ENCODE measurements at regions not wholly inside any gene's neighbourhood (a gene's known extent, or its start where the extent isn't known, plus 50 kb on each side); places are given as distances from the start of the nearest gene placed in this dataset.
"Not testable (repeated sequence)": the region's sequence is repeated elsewhere in the genome, so short reads cannot be mapped to it uniquely, and the experiment has no call there.

DNA sequence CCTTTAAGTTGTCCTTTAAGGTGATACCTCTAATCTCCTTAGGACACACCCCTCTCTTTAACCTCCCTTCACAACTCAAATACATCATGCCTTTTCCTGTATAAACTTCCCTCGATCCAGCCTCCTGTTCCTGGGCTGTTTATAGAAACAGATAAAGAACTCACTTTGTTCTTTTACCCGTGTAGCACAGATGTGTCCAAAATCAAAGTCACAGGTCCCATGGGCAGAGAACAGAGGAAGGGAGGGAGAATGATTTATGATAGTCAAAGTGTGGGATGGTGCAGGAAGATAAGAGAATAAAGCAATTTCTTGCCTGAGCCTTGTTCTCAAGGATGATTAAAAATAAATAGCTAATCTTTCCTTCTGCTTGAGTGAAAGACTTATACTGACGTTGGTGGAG lies 50.3 kb upstream of the CABCOCO1 start:
- FAIRE-seq (no peak), DNase-seq (ENCODE audit: insufficient read length, low spot score) (no peak)

DNA sequence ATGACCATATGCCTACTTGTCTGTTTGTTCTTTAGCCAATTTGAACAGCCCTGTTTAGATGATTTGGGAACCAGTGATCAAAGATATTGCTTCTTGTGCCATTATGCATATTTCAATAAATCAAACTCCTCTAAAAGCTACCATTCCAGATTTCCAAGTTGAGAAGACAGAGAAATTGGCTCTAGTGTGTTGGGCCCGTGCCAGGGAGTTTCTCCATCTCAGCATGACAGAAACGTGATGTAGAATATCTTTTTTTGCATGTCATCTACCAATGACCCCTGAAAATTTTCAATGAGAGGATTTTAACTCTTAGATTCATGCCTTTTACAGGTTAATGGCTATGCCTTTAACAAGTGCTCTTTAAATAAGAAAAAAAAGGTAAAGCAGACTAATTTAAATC lies 50.7 kb upstream of the CABCOCO1 start:
- FAIRE-seq (no peak), DNase-seq (ENCODE audit: insufficient read length, low spot score) (no peak)

DNA sequence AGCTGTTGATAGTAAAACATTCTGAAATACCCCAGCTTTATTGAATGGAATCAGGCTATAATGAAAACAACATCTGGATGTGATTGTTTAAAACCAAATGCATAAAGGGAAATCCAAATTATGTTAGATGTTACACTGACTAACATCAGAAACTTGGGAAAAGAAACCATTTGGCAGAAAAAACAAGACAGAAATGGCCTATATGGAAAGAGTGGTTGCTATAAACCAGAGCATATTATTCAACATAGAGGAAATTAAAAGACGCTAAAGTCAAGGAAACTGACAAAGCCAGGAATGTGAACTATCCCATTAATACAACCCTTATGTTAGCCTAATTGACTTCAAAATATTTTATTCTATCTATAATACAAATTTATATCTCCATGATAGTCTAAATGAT lies 53.0 kb upstream of the CABCOCO1 start:
- FAIRE-seq: no peak
- no peak for DNase-seq (ENCODE audit: insufficient read length, low spot score)

DNA sequence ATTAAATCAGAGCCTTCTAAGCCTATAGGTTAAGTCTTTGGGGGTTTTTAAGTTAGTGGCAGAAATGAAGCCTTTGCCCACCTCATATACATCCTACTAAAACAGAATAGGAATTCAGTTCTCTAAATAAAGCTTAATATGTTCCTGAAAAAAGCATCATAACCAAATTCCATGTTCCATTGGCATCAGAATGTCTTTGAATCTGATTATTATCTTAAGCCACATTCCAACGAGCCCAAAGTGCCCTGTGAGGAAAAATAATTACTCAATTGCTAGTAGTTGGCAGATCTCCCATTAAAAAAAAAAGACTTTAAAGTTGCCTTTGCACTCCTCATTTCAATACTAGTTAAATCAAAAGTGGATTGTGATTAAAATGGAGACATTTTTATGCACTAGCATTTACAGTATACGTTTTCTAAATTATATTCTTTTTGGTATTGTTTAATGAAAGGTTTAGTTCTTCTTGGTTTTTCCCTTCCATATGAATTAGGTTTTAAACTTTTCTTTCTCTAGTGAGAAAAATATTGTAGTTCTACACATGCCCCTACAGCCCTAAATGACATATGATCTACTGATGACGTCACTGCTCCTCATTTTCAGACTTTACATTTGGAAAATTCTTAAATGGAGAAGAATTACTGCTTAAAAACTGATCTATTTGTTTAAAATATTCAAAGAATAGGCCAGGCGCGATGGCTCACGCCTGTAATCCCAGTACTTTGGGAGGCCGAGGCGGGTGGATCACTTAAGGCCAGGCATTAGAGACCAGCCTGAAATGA lies 54.3 kb upstream of the CABCOCO1 start:
- DNase-seq (ENCODE audit: insufficient read length, low spot score) (no peak), FAIRE-seq (no peak)

DNA sequence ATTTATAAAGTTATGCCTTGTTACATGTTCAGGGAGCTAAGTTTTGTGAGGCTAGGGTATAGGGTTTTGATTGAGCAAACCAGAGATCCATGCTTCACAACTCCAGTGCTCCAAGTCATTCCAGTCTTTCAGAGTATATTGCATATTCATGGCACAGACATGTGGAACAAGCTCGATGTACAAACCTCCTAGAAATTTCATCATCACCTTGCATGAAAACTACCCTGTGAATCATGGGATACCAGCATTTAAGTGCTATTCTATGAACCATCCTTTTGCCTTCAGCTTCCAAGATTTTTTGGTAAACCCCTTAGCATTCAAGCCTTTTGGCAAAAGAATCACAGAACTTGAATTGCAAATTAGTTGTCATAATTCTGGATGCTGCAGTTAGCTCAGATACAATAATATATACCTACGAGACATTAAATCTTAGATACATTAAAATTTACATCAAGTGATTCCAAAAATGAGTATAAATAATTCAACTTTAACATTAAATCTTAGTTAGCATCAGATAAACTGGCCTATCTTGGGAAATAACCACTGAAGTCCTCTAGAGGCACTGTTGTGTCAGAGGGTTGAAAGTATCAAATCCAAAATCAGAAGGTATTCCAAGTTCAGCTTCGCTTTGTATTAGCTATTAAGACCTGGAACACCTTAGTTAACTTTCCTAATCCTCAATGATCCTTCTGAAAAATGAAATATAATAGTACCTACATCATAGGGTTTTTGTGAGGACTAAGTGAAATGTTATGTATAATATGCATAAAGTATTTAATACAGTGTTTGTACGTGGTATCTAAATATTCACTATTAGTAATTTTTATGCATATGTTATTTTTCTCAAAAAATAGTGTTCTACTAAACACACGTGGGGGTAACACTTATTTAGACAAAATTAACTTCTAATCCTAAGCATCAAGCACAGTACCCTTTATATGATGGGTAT lies 55.5 kb upstream of the CABCOCO1 start:
- DNase-seq (ENCODE audit: insufficient read length, low spot score): no peak
- no peak for FAIRE-seq

DNA sequence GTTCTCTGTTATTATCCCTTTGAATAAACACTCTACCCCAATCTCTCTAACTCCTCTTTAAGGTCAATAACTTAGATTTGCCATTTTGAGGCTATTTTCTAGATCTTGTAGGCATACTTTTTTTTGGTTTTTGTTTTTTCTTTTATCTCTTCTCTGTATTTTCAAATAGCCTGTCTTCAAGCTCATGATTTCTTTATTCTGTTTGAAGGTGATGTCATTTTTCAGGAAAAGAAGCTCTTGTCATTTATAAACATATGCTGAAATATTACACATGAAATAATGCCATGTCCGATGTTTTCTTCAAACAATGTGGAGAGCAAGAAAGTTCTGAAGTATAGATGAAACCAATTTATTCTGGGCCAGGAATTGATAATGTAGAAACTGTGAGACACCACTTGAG lies 57.5 kb upstream of the CABCOCO1 start:
- FAIRE-seq (no peak), DNase-seq (ENCODE audit: insufficient read length, low spot score) (no peak)

DNA sequence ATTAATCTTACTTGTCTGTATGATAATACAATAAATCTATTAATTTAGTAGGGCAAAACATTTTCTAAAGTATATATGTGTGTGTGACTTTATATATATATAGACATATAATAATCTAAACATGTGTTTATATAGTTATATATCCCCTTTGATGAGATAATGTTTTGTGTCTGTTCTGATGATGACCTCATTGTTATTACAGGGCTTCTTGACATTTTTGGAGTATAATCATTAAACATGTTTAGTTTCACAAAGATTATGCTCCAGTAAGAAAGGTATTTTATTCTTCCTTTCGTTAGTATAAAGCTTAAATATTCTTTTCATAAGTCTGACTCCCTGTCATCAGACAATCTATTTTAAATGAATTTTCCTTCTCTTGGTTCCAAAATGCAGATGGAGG lies 62.3 kb upstream of the CABCOCO1 start:
- DNase-seq (ENCODE audit: insufficient read length, low spot score) (no peak), FAIRE-seq (no peak)

DNA sequence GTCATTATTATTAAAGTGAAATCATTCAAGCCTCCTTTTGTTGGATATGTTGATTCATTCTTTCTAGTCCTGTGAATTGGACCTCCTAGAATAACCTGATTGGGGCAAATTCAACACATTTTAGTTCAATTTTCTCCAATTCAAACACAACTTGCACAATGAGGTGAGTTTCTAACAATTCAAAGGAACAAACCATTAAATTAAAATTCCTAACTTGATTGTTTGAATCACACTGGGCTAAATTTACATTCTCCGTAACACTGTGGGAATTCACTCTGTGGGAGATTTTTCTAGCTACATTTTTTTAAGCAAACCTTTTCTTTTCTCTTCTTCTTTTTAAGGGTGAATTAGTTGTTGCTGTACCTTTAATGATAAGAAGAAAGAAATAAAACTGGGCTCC lies 68.3 kb upstream of the CABCOCO1 start:
- no peak for FAIRE-seq

DNA sequence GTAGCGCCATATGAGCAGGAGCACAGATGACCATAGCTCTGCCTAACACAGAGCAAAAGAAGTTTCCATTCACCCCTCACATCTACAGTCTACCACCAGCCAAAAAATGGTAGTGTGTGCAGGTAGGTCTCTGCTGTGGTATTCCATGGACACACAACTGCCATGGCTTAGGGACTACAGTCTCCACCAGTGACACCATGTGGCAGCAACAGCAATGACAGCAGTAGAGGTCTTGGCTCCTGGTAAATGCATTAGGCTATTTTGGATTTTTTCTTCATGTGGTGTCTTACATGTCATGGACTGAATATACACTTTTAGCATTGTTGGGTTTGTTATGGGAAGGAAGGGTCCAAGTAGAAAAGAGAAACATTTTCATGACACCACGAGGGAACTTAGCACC lies 70.1 kb upstream of the CABCOCO1 start:
- FAIRE-seq: peak; percentile 82
- DNase-seq (ENCODE audit: insufficient read length, low spot score): no peak

More for the DNA sequence above, 68.3 kb upstream of the CABCOCO1 start:
- no peak for DNase-seq (ENCODE audit: insufficient read length, low spot score)

DNA sequence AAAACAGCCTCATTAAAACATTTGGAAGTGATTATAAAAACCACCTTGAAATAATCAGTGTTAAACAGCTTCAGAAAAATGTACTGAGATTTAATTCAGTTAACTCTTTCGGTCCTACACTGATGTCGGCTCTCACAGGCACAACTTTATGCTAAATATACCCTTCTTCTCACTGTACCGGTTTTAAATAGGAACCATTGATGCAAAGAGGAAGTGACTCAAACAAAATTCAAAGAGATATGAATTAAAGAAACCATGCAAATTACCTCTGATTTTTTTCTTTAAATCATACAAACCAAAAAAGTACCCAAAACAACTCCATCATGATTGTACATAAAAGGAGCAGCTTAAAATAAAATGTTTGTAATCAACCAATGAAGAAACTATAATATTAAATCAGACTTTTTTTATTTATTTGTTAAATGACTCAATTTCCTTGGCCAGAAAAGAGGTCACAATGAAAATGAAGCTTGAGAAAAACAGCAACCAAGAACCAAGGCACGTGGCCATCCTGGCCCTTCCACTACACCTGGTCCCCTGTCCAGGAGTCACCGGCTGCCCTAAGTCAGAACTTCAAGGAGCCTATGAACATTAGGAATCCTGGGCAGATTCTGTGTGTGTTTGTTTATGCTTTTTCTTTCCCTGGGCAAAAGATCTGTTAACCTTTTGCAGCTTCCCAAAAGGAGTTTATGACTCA lies 73.0 kb upstream of the CABCOCO1 start:
- no peak for FAIRE-seq

DNA sequence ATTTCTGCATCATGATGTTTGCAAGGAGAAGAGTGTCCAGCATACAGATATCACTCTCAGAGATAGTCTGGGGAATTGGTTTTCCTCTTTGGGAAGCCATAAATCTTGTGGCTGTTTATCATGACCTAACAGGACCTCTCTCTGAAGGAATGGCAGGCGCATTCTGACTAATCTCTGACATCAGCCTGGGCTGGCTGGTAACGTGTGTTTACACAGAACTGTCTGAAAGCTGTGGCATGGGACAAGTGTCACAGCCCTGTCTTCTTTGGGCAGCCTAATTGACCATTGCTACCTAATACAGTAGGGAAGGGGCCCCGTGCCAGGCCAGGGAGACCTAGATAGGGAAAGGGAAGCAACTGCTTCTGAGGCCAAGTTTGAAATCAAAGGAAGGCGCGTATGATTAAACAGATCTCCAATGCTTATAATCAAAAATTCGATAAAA lies 73.9 kb upstream of the CABCOCO1 start:
- FAIRE-seq (no peak), DNase-seq (ENCODE audit: insufficient read length, low spot score) (no peak)

More for the DNA sequence above, 73.0 kb upstream of the CABCOCO1 start:
- DNase-seq (ENCODE audit: insufficient read length, low spot score): no peak

DNA sequence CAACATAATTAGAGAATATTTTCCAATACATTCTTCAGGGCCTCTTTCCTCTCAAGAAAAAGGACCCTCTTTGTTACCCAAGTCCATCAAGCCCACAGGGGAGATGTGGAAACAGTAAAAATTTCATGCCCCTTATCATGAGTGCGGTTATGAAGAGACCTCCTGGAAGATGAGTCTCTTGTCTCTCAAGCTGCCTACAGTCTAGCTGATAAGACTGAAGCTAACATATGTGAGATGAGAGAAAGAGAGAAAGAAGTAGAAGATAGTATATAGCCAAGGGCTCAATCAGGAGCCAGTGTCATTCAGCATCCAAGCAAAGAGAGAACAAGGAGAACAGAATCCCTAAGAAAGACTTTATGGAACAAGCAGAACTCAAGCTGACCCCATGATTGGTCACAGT lies 75.9 kb upstream of the CABCOCO1 start:
- DNase-seq (ENCODE audit: insufficient read length, low spot score) (no peak), FAIRE-seq (no peak)

DNA sequence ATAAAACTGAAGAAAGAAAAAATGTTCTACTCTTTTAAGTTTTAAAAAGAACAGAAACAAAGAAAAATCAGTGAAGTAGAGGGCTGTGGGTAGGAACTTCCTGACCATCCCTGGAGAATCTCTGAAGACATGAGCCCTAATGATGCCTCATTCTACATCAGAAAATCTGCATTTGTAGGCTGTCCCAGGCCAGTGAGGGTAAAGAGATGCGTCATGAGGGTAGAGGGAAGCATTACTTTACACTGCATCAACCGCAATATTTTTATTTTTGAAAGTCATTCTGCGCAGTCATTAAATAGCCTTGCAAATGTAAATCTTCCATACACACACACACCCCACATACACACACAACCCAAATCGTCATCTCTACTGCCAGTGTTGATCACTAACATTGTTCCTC lies 82.1 kb upstream of the CABCOCO1 start:
- no peak for FAIRE-seq
- no peak for DNase-seq (ENCODE audit: insufficient read length, low spot score)

DNA sequence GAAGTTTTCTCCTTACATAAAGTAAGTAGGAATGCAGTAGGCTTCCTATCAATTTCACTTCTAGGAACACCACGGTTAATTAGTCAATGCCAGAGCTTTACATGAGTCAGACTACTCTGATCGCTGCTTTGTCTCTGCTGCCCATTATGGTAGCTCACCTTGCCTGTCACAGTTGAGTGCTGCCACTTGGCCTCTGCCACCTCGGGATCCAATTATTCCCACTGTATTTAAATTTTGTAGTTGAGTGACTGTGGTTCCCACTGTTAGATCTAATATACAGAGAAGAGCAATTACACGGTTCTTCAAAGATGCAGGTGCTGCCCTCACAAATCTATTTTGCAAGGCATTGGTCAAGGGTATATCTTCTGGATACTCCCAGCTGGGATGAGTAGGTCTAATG lies 92.5 kb upstream of the CABCOCO1 start:
- not testable (repeated sequence) for FAIRE-seq; DNase-seq (ENCODE audit: insufficient read length, low spot score)

DNA sequence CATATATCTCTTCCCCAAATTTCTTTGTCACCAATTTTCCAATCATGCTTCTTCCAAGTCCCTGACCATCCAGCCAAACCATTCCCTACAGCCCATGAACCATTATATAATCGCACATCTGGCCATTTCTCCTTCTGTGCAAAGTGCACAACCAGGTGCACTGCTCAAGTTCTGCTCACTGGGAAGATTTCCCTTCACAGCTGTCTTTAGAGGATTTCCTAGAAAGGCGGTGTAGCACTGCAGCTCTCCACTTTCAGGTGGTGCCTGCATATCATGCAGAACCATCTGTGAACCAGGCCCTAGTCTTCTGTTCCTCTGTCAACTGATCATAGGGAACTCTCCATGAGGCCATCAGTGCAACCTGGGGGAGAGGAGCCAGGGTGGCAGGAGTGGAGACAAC lies 95.0 kb upstream of the CABCOCO1 start:
- DNase-seq (ENCODE audit: insufficient read length, low spot score): no peak
- no peak for FAIRE-seq

DNA sequence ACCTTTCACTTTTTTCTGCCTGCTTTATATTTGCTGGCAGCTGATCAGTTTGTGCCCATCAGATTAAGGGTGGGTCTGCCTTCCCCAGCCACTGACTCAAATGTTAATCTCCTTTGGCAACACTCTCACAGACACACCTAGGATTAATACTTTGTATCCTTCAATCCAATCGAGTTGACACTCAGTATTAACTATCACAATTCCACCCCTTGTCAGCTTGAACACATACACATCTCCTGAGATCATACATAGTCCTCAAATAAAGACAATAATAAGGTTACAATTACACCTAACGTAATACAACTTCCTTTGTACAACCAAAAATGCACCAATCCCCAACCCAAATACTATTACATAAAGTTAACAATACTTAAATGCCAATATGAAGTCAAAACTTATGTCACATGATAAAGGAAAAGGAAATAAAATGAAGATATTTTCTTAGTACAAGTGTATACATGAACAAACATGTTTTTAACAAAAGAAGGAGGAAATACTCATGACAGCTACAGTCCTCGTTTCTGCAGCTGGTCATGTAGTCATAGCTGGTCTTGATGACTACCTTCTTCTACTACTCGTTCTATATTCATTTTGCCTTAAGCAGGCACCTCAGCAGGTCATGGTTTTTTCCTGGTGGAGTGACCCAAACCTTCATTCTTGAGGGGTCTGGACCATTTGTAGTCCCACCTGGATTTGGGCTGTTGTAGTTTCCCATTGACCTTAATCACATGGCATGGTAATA lies 96.7 kb upstream of the CABCOCO1 start:
- no peak for DNase-seq (ENCODE audit: insufficient read length, low spot score)
- FAIRE-seq: no peak

DNA sequence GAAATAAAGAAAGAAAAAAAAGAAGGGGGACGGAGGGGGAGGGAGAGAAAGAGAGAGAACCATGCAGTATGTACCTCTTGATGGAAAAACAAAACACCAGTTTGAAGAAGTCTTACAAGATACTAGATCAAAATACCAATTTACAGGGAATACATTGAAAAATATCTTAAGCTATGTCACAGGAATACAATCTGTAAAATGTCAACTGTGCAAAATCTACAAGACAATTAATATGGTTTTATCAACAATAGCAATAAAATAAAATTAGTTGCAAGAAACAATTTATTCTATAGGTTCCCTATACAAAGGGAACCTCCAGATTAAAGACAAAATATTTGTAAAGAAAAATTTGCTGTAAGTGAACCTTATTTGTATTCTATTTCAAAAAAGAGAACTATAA lies 98.3 kb upstream of the CABCOCO1 start:
- FAIRE-seq (no peak), DNase-seq (ENCODE audit: insufficient read length, low spot score) (no peak)

DNA sequence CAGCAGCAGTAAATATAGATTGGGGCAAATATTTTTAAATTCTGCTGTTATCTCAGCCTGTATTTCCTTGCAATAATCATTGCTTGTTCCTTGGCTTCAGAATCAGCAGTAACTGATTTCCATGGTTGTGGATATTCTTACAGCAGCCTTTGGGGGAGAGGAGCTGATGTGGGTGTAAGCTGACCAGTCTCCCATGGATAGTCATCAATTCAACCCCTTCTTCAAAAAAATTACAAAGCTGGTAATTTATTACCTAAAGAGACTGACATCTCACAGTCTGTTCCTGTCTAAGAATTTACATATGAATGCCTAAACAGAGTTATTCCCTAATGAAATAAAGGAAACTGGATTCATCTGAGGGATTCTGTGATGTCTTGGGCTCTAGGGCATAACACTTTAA lies 103.1 kb upstream of the CABCOCO1 start:
- DNase-seq (ENCODE audit: insufficient read length, low spot score): no peak
- FAIRE-seq: no peak

DNA sequence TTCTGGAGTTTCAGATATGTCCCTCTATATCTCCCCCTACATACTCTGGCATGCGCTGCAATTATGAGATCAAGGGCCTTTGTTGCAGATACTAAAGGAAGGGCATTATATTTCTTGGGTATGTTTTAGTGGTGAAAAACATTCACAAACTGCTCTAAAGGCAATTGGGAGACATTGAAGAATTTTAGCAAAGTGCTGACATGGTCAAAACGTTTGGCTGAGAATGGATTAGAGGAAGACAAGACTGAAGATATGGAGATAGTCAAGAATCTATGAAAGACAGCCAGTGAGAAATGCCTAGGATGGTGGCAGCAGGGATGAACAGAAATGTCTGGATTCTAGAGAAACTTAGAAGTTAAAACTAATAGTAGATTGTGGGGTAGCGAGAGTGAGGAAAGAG lies 104.5 kb upstream of the CABCOCO1 start:
- FAIRE-seq (no peak), DNase-seq (ENCODE audit: insufficient read length, low spot score) (no peak)

DNA sequence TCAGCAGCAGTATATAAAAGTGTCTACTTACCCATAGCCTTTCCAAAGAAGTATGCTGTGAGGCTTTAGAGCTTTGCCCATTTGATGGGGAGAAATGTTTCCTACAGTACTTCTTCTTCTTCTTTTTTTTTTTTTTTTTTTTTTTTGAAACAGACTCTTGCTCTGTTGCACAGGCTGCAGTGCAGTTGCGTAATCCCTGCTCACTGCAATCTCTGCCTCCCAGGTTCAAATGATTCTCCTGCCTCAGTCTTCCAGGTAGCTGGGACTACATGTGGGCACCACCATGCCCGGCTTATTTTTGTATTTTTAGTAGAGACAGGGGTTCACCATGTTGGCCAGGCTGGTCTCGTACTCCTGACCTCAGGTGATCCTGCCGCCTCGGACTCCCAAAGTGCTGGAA lies 101.7 kb upstream of the TMEM26 start:
- DNase-seq (ENCODE audit: insufficient read length, low spot score) (no peak), FAIRE-seq (no peak)

DNA sequence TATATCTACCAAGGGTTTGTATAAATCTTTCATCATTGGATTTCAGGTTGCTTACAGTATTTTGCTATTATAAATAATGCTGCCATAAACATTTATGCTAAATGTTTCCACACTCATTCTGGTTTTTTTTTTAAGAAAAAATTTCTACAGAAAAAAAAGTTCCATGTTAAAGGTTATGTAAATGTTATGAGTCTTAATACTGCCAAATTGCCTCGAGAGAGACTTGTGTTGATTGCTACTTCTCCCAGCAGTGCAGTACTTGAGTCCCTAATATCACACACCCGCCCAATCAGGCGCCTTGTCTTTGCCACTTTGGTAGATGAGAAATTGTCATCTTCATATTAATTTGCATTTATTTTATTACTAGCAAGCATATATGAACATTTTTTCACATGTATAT lies 96.7 kb upstream of the TMEM26 start:
- no peak for FAIRE-seq
- DNase-seq (ENCODE audit: insufficient read length, low spot score): no peak

All from GM19239 (cell line).